Heart left ventricle (tissue), 13 donors: ENCODE measurements at regions not wholly inside any gene's neighbourhood (a gene's known extent, or its start where the extent isn't known, plus 50 kb on each side); places are given as distances from the start of the nearest gene placed in this dataset.

Experiments
- POLR2A ChIP-seq, 2 donors: fragments of 450-650 bp; IDR thresholded peaks; one replicate each; pipeline ENCODE4 v1.6.1; 2017; ENCODE audit warnings: antibody characterized with exemption in 2 of 2, mild to moderate bottlenecking in 2 of 2, moderate library complexity in 2 of 2
- TF ChIP-seq, protein P1 (sequence below), 12 donors: fragments of 200-600 bp; sonication (generic) in 4 of 12; IDR thresholded peaks; one replicate each; pipeline versions ENCODE4 v1.5.0 to v1.8.0; 2018 to 2022; ENCODE audit warnings: antibody characterized with exemption in 12 of 12, mild to moderate bottlenecking in 5 of 12
- donor health status: ischemic (EF 13 %, LVEDD 7.1; RV severe dilation, severe dysfunction).
- donor health status: DM: no; HTN: yes; CAD: no.
- donor health status: DM: no; HTN: no; CAD: no.
- donor health status: ischemic (EF 25% LVEDD 6.9; RV normal size, moderate dysfunction).
- donor health status: ischemic (EF 25% LVEDD 5.7; RV mildly dilated, moderate dysfunction).
- donor health status: ischemic (EF 35%, LVEDD 5.7; RV mildly dilated, moderate dysfunction).
- donor health status: nonischemic (EF 11% LVEDD 7.7; RV severe dilation, severe dysfunction).
- donor health status: DM: yes; HTN: yes; CAD: no.
- donor health status: PGD.
- donor health status: ischemic (EF 29% LVEDD 5.4; RV normal size, mild dysfunction).
- donor health status: nonischemic (EF 23%, LVEDD 6.1; RV moderate dilation, normal function).

DNA sequence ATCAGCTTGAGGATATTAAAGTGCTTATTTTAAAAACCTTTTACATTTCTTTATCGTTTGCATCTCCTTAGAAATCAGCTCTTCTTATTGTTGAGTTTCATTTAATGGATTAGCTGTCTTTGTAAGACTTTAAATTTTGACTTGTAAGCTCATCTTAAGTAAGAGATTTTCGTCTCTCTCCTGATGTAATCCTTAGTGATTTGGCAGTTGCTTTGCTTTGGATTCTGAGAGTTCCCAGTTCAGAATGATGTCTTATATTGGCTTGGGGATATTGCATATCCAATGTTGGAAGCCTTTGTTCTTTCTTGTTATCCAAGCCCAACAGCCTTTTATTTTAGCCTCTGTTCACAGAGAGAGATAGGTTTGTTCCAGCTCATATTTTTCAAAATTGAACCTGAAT lies 212.1 kb downstream of the ARL6IP6 start:
- TF ChIP-seq, protein P1, sequence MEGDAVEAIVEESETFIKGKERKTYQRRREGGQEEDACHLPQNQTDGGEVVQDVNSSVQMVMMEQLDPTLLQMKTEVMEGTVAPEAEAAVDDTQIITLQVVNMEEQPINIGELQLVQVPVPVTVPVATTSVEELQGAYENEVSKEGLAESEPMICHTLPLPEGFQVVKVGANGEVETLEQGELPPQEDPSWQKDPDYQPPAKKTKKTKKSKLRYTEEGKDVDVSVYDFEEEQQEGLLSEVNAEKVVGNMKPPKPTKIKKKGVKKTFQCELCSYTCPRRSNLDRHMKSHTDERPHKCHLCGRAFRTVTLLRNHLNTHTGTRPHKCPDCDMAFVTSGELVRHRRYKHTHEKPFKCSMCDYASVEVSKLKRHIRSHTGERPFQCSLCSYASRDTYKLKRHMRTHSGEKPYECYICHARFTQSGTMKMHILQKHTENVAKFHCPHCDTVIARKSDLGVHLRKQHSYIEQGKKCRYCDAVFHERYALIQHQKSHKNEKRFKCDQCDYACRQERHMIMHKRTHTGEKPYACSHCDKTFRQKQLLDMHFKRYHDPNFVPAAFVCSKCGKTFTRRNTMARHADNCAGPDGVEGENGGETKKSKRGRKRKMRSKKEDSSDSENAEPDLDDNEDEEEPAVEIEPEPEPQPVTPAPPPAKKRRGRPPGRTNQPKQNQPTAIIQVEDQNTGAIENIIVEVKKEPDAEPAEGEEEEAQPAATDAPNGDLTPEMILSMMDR (IDR thresholded peaks at IDR 0.05) = no peak
- no peak for TF ChIP-seq POLR2A (IDR thresholded peaks at IDR 0.05)
